ENCODE measurements at regions not wholly inside any gene's neighbourhood (a gene's known extent, or its start where the extent isn't known, plus 50 kb on each side); places are given as distances from the start of the nearest gene placed in this dataset.

GRCh38 chr7:86964973-86965726, 94.3 kb downstream of the ELAPOR2 start:
- no peaks in the 10 kb centered on the region for H3K9me1 ChIP-seq (ENCODE audit: control insufficient read depth, extremely low read depth, insufficient read depth, low read length)
- H3K27me3 ChIP-seq (ENCODE audit: control insufficient read depth, extremely low read depth, insufficient read depth, low read length) = no peaks in the 10 kb centered on the region
- no peaks in the 10 kb centered on the region for H3K4me1 ChIP-seq (ENCODE audit: control insufficient read depth, extremely low read depth, insufficient read depth, low read length)
- H3K36me3 ChIP-seq (ENCODE audit: control insufficient read depth in 2 of 2, extremely low read depth in 1 of 2, insufficient read depth in 2 of 2, low read length in 2 of 2) = no peaks in the 10 kb centered on the region
- H3K9me3 ChIP-seq (ENCODE audit: control insufficient read depth, low read depth, low read length) = no peaks in the 10 kb centered on the region
- no peak for DNase-seq (ENCODE audit: low read depth, low spot score)
- H3K9ac ChIP-seq (ENCODE audit: control insufficient read depth, extremely low read depth, insufficient read depth, low read length) = no peak overlapping the region
- H3K4me2 ChIP-seq (ENCODE audit: control insufficient read depth, extremely low read depth, insufficient read depth, low read depth, low read length) = no peak overlapping the region
- no peak for FAIRE-seq
- TF ChIP-seq, protein P1, sequence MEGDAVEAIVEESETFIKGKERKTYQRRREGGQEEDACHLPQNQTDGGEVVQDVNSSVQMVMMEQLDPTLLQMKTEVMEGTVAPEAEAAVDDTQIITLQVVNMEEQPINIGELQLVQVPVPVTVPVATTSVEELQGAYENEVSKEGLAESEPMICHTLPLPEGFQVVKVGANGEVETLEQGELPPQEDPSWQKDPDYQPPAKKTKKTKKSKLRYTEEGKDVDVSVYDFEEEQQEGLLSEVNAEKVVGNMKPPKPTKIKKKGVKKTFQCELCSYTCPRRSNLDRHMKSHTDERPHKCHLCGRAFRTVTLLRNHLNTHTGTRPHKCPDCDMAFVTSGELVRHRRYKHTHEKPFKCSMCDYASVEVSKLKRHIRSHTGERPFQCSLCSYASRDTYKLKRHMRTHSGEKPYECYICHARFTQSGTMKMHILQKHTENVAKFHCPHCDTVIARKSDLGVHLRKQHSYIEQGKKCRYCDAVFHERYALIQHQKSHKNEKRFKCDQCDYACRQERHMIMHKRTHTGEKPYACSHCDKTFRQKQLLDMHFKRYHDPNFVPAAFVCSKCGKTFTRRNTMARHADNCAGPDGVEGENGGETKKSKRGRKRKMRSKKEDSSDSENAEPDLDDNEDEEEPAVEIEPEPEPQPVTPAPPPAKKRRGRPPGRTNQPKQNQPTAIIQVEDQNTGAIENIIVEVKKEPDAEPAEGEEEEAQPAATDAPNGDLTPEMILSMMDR (optimal IDR thresholded peaks at IDR 0.05 in 1 of 3, IDR thresholded peaks at IDR 0.05 in 1 of 3, conservative IDR thresholded peaks at IDR 0.05 in 1 of 3; ENCODE audit: extremely low read depth in 1 of 3, insufficient read depth in 2 of 3, low read length in 3 of 3) = no peak
- TF ChIP-seq EZH2 (IDR thresholded peaks at IDR 0.05; ENCODE audit: low read length) = no peak
- no peak overlapping the region for H3K4me3 ChIP-seq (ENCODE audit: control insufficient read depth in 2 of 3, extremely low read depth in 1 of 3, insufficient read depth in 2 of 3, low read depth in 1 of 3, low read length in 3 of 3)
- no peak overlapping the region for H3K27ac ChIP-seq (ENCODE audit: control insufficient read depth, insufficient read depth, low read length)
- no peaks in the 10 kb centered on the region for H3K79me2 ChIP-seq (ENCODE audit: control insufficient read depth, insufficient read depth, low read length)
- dilution Hi-C loops (cut with MboI; ENCODE audit: extremely low pct_ligation_motif_present, low sequenced_read_pairs) = no loop called here
- no peaks in the 10 kb centered on the region for H4K20me1 ChIP-seq (ENCODE audit: control insufficient read depth, extremely low read depth, insufficient read depth, low read length)
- H2AFZ ChIP-seq (ENCODE audit: control insufficient read depth, low read length) = no peak overlapping the region

DNA sequence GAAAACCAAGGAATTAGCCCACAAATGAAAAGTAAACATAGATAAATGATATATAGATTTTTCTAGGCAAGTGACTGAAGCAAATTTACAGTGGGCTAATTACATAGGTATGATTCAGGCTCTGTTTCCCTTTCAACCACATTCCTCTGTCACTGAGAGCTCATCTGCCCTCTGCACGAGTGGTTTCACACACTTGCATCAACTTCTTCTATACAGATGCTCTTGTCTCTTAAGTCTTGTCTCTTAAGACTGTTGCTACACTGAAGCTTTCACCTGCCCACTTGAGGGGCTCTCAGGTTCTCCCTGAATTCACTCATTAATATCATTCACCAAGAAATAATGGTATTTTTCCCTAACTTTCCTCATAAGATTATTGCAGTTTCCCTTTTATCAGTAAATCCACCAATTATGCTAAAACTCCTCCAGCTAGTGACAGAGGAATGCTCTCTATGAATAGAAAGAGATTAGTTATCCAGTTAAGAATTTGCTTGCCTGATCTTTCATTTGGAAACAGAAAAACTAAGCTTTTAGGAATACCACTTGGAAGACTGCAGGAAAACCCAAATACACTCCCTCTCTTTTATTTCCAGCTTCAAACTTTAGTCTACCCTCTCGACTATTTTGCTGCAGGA, 95.7 kb downstream of the ELAPOR2 start:
- Histone ChIP-seq H3K79me2 (ENCODE audit: control insufficient read depth, insufficient read depth, low read length) (no peaks in the 10 kb centered on the region), H3K36me3 (ENCODE audit: control insufficient read depth in 2 of 2, extremely low read depth in 1 of 2, insufficient read depth in 2 of 2, low read length in 2 of 2) (no peaks in the 10 kb centered on the region), H3K4me1 (ENCODE audit: control insufficient read depth, extremely low read depth, insufficient read depth, low read length) (no peaks in the 10 kb centered on the region), H3K4me2 (ENCODE audit: control insufficient read depth, extremely low read depth, insufficient read depth, low read depth, low read length) (no peak overlapping the region), H4K20me1 (ENCODE audit: control insufficient read depth, extremely low read depth, insufficient read depth, low read length) (no peaks in the 10 kb centered on the region), H3K4me3 (ENCODE audit: control insufficient read depth in 2 of 3, extremely low read depth in 1 of 3, insufficient read depth in 2 of 3, low read depth in 1 of 3, low read length in 3 of 3) (no peak overlapping the region), H3K27ac (ENCODE audit: control insufficient read depth, insufficient read depth, low read length) (no peak overlapping the region), H3K9ac (ENCODE audit: control insufficient read depth, extremely low read depth, insufficient read depth, low read length) (no peak overlapping the region), H2AFZ (ENCODE audit: control insufficient read depth, low read length) (no peak overlapping the region), H3K9me1 (ENCODE audit: control insufficient read depth, extremely low read depth, insufficient read depth, low read length) (no peaks in the 10 kb centered on the region), H3K27me3 (ENCODE audit: control insufficient read depth, extremely low read depth, insufficient read depth, low read length) (no peaks in the 10 kb centered on the region), H3K9me3 (ENCODE audit: control insufficient read depth, low read depth, low read length) (no peaks in the 10 kb centered on the region)
- no peak for TF ChIP-seq EZH2 (IDR thresholded peaks at IDR 0.05; ENCODE audit: low read length)
- TF ChIP-seq, protein P1 (optimal IDR thresholded peaks at IDR 0.05 in 1 of 3, IDR thresholded peaks at IDR 0.05 in 1 of 3, conservative IDR thresholded peaks at IDR 0.05 in 1 of 3; ENCODE audit: extremely low read depth in 1 of 3, insufficient read depth in 2 of 3, low read length in 3 of 3) = no peak
- dilution Hi-C loops (cut with MboI; ENCODE audit: extremely low pct_ligation_motif_present, low sequenced_read_pairs) = no loop called here
- no peak for DNase-seq (ENCODE audit: low read depth, low spot score)
- no peak for FAIRE-seq
